ENCODE measurements at regions not wholly inside any gene's neighbourhood (a gene's known extent, or its start where the extent isn't known, plus 50 kb on each side); places are given as distances from the start of the nearest gene placed in this dataset.

DNA sequence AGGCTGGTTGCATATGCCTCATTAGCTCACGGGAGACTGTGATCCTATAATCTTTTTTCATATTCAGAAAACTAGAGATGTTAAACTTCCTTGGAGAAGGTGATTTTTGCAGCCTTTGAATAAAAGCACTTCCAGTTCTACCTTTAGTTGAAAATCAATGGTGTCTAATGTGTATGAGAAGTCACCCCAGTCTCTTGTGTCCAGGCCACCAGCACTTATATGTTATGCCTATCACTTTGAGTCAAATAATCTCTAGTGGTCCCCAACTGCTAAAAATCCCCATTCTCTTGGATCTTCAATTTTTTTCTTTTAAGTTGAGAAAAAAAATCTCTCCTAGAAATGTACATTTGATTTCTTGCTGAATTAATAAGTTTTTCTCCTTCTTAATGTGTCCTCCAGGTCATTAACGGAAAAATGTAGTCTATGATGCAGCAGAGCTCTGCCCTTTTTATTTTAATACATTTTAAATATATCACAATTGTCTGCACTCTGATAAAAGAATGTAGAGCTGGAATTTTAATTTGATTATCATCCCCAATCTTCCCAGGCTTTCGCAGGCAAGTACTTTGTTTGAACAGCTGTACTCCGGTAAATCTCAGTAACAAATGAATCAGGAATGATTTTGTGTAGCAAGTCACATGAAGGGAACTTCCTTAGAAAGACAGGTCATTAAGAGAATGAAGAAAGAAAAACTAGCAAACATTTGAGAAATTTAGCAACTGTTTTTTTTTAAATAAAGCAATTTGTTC is 147.0 kb downstream of the SOX4 start:
- DNase-seq: no peak
- Mint-ChIP-seq H3K4me3 (no peak overlapping the region), H3K9me3 (no peaks in the 10 kb centered on the region), H3K27ac (no peak overlapping the region), H3K4me1 (no peaks in the 10 kb centered on the region), H3K36me3 (ENCODE audit: low read depth) (no peaks in the 10 kb centered on the region), H3K27me3 (peaks cover 2% of the 10 kb centered on the region)
- ChIA-PET POLR2A (no interaction called here), CTCF (interaction anchor here (1.0 kb wide), 1 partner anchor 14 kb away, joined by 5 read pairs; no protein-coding TSS in a partner anchor)

DNA sequence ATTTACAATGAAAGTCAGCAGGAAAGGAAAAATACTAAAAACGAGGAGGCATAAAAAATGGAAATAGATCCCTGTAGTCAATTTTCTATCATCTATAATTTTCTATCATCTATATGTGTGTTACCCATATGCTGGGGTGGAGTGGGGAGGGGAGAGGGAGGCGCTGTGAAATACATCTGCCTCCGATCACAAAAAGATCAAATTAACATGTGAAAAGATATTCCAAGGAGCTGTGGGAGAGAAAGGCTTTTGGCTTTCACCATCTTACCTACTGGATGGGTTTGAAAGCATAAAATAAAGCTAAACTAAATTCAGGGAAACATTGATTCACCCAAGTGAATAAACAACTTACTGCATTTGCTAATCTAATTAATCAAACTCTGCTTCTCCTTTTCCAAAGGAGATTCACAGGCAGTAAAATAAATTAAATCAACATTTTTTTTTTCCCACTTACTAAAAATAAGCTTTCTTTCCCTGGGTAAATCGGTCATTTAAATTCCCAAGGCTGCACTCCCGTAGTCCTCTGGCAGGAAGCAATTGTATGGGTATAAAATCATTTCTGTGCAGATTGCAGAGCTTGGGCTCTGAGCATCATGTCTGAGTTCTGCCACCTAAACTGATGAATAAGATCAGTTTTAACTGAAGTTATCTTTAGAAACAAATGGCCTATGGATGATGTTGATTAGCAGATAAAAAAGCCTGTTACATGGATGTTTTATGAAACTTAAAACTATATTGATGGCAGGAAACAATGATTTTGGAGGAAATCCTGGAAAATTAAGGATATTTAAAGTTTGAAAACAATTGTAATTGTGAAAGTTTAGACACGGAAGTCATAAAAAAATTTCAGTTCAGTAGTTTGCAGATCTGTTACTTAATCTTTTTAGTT is 147.9 kb downstream of the SOX4 start:
- Mint-ChIP-seq H3K9me3 (no peaks in the 10 kb centered on the region), H3K27ac (no peak overlapping the region), H3K27me3 (no peaks in the 10 kb centered on the region), H3K4me3 (no peak overlapping the region), H3K36me3 (ENCODE audit: low read depth) (no peaks in the 10 kb centered on the region), H3K4me1 (no peaks in the 10 kb centered on the region)
- ChIA-PET CTCF (interaction anchor here (1.0 kb wide), 1 partner anchor 15 kb away, joined by 5 read pairs; no protein-coding TSS in a partner anchor), POLR2A (no interaction called here)
- no peak for DNase-seq

DNA sequence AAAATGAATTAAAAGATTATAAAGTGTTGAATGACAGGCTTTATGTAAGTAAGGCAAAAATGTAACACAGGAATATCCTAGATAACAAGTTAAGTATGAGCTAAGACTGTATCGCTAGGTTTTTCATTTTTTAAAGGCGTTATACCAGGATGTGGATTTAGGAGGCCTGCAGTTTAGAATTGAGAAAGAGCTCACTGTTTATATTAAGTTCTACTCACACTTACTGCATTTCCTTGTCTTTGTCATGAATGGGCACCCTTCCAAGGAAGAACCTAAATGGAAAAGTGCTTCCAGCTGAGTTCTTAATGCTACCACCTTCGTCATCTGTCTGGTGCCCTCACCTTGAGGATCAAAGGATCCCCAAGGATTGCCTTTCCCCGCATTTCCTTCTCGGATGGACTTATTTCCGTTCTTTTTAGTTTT is 148.7 kb downstream of the SOX4 start:
- no peak overlapping the region for H3K27ac Mint-ChIP-seq
- no peaks in the 10 kb centered on the region for H3K4me1 Mint-ChIP-seq
- ChIA-PET POLR2A (no interaction called here), CTCF (no interaction called here)
- no peak for DNase-seq
- H3K27me3 Mint-ChIP-seq: no peaks in the 10 kb centered on the region
- H3K4me3 Mint-ChIP-seq: no peak overlapping the region
- no peaks in the 10 kb centered on the region for H3K9me3 Mint-ChIP-seq
- no peaks in the 10 kb centered on the region for H3K36me3 Mint-ChIP-seq (ENCODE audit: low read depth)

DNA sequence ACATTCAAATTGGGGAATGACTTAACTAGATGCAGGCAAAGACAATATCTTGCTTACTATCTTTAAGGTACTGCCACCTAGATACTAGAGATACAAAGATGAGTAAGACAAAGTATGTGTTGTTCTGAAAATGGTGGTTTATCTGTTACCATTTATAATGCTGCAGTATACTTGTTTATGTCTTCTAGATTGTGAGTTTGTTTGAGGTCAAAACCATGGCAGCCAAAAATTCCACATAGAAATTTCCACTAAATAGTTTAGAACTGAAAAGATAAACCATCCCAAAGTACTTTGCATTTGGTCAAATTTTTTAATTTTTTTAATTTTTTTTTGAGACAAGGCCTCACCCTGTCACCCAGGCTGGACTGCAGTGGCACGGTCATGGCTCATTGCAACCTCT is 150.8 kb downstream of the SOX4 start:
- Mint-ChIP-seq H3K27me3 (no peaks in the 10 kb centered on the region), H3K9me3 (no peaks in the 10 kb centered on the region), H3K36me3 (ENCODE audit: low read depth) (no peaks in the 10 kb centered on the region), H3K4me3 (no peak overlapping the region), H3K4me1 (no peaks in the 10 kb centered on the region), H3K27ac (no peak overlapping the region)
- ChIA-PET POLR2A (no interaction called here), CTCF (interaction anchor here (0.6 kb wide), 1 partner anchor 63 kb away, joined by 3 read pairs; no protein-coding TSS in a partner anchor)
- DNase-seq: no peak

DNA sequence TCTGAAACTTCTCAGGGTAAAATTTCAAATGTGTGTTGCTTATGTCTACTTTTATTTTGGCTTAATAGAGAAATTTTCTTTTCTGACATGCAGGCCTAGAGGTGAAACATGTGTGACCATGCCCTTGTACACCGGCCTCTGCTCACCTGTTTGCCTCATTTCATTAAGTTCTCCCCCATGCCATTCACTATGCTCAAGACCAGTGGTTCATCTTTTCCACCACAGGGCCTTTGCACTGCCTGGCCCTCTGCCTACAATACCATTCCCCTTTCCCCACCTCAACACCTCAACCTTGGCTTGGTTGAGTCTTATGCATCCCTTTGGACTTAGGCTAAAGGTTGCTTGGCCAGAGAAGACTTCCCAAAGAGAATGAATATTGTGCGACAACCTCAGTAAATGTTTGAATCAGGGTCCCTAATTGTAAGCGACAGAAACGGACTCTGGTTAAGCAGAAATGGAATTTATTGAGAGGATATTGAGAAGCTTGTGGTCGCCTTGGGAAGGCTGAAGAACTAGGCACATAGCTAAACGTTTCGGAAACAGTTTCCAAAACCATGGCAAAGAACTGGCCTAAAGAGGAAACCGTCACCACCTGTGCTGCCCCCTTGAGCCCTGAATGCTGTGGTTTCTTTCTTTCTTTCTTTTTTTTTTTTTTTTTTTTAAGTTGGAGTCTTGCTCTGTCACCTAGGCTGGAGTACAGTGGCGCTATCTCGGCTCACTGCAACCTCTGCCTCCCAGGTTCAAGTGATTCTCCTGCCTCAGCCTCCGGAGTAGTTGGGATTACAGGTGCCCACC is 152.2 kb downstream of the SOX4 start:
- H3K9me3 Mint-ChIP-seq: no peaks in the 10 kb centered on the region
- H3K27me3 Mint-ChIP-seq: peaks cover 3% of the 10 kb centered on the region
- no peaks in the 10 kb centered on the region for H3K36me3 Mint-ChIP-seq (ENCODE audit: low read depth)
- no peak for DNase-seq
- H3K27ac Mint-ChIP-seq: no peak overlapping the region
- no peaks in the 10 kb centered on the region for H3K4me1 Mint-ChIP-seq
- POLR2A ChIA-PET: no interaction called here
- CTCF ChIA-PET: interaction anchor here (0.6 kb wide), 1 partner anchor 67 kb away, joined by 3 read pairs; no protein-coding TSS in a partner anchor
- H3K4me3 Mint-ChIP-seq: no peak overlapping the region

DNA sequence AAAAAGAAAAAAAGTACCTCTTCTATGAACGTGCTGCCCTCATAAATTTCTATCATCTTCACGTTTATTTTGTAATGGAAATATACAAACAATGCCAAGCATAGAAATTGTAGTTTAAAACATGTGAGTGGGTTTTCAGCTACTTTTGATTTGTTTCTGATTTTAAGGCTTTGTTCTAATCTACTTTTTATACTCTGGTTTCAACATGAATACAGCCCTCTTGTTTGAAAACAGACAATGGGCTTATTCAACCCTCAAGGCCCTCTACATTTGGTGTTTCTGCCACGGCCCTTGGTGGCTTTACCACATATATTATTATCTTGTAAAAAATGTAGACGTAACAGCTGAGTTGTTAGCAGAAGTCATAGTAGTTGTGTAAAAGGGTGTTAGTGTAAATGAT is 153.9 kb downstream of the SOX4 start:
- Mint-ChIP-seq H3K27ac (no peak overlapping the region), H3K36me3 (ENCODE audit: low read depth) (no peaks in the 10 kb centered on the region), H3K9me3 (no peaks in the 10 kb centered on the region), H3K4me1 (no peaks in the 10 kb centered on the region), H3K27me3 (peaks cover 3% of the 10 kb centered on the region), H3K4me3 (no peak overlapping the region)
- ChIA-PET POLR2A (no interaction called here), CTCF (interaction anchor here (1.5 kb wide), 1 partner anchor 12 kb away, joined by 4 read pairs; no protein-coding TSS in a partner anchor)
- no peak for DNase-seq

DNA sequence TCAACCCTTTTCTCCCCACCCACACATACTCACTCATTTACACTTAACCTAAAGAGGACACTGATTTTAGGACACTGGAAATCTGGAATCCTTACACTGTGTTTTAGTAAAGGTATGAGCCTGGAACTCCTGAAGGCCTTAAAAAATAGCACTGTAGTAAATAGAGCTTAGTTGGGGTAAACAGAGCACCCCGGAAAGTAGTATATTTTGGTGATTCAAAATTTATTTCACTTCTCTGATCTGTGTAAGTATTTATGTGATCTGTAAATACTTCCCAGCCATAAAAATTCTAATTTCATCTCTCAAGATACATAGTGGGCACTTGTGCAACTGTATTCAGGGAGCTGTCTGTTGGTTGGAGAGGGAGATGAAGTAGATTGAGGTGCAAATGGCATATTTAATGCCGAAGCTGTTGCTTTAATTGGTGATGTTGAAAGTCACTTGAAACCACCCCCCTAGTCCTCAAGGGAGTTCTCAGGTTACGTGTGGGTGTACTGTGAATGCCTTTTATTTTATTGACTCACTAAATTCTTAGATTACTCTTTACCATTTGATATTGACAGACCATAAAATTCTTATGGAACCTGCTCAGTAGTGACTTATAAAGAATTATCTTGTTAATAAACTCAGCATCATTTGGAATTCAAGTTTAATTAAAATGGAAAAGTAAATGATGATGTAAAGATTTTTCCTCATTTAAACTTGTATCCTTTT is 154.9 kb downstream of the SOX4 start:
- CTCF ChIA-PET: interaction anchor here (0.7 kb wide), 1 partner anchor 52 kb away, joined by 3 read pairs; no protein-coding TSS in a partner anchor
- H3K27me3 Mint-ChIP-seq: peaks cover 3% of the 10 kb centered on the region
- DNase-seq: no peak
- H3K4me3 Mint-ChIP-seq: no peak overlapping the region
- H3K9me3 Mint-ChIP-seq: no peaks in the 10 kb centered on the region
- no peak overlapping the region for H3K27ac Mint-ChIP-seq
- H3K4me1 Mint-ChIP-seq: no peaks in the 10 kb centered on the region
- H3K36me3 Mint-ChIP-seq (ENCODE audit: low read depth): no peaks in the 10 kb centered on the region
- POLR2A ChIA-PET: no interaction called here

DNA sequence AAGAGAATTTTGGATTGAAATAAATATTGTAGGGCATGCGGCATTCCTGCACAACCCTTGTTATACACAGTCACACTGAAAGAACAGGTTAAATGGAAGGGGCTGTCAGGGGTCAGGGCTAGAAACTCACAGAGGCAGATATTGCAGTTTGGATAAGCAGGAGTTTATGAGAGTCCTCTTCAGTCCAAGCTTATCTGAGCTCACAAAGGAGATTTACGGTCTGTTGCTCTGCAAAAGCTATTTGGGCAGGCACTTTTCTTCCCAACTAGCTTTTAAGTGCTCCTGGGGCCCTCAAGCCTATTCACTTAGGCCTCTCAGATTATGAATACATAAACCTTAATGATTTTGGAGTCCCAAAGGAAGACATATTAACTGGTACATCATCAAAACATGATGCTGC is 156.2 kb downstream of the SOX4 start:
- CTCF ChIA-PET: no interaction called here
- Mint-ChIP-seq H3K4me1 (no peaks in the 10 kb centered on the region), H3K9me3 (no peaks in the 10 kb centered on the region), H3K27me3 (peaks cover 3% of the 10 kb centered on the region), H3K4me3 (no peak overlapping the region), H3K27ac (no peak overlapping the region), H3K36me3 (ENCODE audit: low read depth) (no peaks in the 10 kb centered on the region)
- DNase-seq: no peak
- POLR2A ChIA-PET: no interaction called here

DNA sequence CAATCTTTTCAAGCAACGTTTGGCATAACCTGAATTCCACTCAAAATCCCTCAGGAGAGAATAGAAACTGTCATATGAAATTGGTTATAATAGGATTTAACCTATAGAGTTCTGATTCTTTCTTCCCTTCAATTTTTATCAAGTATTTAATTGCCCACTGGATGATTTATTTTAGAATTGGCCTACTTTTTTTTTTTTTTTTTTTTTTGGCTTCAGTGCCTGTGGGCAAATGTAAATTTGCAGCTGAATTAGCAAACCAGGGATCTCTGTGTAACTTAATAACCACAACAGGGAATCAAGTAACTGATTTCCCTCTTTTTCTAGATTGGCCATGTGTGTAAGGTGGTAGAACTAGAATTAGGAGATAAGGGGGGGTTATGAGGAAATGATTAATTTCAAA is 157.0 kb downstream of the SOX4 start:
- Mint-ChIP-seq H3K4me1 (no peaks in the 10 kb centered on the region), H3K9me3 (no peaks in the 10 kb centered on the region), H3K27ac (no peak overlapping the region), H3K4me3 (no peak overlapping the region), H3K27me3 (peaks cover 3% of the 10 kb centered on the region), H3K36me3 (ENCODE audit: low read depth) (no peaks in the 10 kb centered on the region)
- CTCF ChIA-PET: no interaction called here
- no peak for DNase-seq
- POLR2A ChIA-PET: no interaction called here

DNA sequence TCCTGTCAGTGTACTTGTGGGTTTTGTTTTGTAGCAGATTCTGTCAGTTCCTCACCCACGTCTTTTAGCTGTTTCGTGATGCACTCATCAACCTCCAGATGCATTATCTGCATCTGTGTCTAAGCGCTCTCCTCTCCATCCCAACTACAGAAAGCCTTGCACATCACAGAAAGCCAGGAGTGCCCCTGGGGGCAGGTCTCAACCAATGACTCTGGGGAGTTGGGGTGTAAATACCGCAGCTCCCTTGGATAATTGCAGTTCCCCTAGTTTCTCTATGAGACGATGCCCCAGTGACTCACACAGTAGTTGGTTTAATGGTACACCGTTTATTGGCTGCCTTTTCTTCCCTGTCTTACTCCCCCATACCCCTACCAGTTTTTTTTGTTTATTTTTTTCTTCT is 158.1 kb downstream of the SOX4 start:
- ChIA-PET POLR2A (no interaction called here), CTCF (no interaction called here)
- no peak overlapping the region for H3K27ac Mint-ChIP-seq
- H3K4me1 Mint-ChIP-seq: no peaks in the 10 kb centered on the region
- no peaks in the 10 kb centered on the region for H3K9me3 Mint-ChIP-seq
- H3K27me3 Mint-ChIP-seq: peaks cover 3% of the 10 kb centered on the region
- no peak overlapping the region for H3K4me3 Mint-ChIP-seq
- DNase-seq: no peak
- no peaks in the 10 kb centered on the region for H3K36me3 Mint-ChIP-seq (ENCODE audit: low read depth)

DNA sequence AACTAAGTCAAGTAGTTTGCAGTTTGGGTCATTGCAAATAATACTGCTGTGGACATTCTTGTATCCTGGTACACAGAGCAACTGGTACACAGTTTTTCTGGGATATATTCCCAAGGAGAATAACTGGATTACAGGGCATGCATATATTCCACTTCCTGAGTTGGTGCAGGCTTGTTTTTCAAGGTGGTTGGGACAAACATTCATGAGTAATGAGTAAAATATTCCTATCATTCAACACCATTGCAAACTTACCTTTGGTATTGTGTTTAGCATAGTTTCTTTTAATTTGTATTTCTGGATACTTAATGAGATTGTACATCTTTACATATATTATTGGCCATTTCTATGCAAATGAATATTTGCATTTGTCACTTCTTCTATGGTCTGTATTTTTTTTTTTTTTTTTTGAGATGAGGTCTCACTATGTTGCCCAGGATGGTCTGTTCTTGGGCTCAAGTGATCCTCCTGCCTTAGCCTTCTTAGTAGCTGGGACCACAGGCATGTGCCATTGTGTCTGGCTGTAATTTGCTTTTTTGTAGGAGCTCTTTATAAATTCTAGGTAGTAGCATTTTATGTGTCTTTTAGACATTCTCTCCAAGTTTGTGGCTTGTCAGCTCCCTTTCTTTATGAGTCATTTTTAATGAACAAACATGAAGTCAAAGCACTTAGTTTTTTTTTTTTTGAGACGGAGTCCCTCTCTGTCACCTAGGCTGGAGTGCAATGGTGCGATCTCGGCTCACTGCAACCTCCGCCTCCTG is 158.7 kb downstream of the SOX4 start:
- DNase-seq: no peak
- Mint-ChIP-seq H3K4me3 (no peak overlapping the region), H3K9me3 (no peaks in the 10 kb centered on the region), H3K27me3 (peaks cover 3% of the 10 kb centered on the region), H3K36me3 (ENCODE audit: low read depth) (no peaks in the 10 kb centered on the region), H3K4me1 (no peaks in the 10 kb centered on the region), H3K27ac (no peak overlapping the region)
- ChIA-PET CTCF (no interaction called here), POLR2A (interaction anchor here (0.7 kb wide), 1 partner anchor 17 kb away, joined by 3 read pairs; no protein-coding TSS in a partner anchor)
